ENCODE measurements at regions not wholly inside any gene's neighbourhood (a gene's known extent, or its start where the extent isn't known, plus 50 kb on each side); places are given as distances from the start of the nearest gene placed in this dataset.

- no peak for DNase-seq
Measured at GRCh38 chr17:68657166-68657565, 56.0 kb upstream of the FAM20A start.

GRCh38 chr17:68656666-68657065 lies 55.5 kb upstream of the FAM20A start:
- DNase-seq, result no peak

Data from NCI-H2081 treated with DMSO at 0.1 percent for 48 hours (cell line).